ENCODE measurements at regions not wholly inside any gene's neighbourhood (a gene's known extent, or its start where the extent isn't known, plus 50 kb on each side); places are given as distances from the start of the nearest gene placed in this dataset.

DNA sequence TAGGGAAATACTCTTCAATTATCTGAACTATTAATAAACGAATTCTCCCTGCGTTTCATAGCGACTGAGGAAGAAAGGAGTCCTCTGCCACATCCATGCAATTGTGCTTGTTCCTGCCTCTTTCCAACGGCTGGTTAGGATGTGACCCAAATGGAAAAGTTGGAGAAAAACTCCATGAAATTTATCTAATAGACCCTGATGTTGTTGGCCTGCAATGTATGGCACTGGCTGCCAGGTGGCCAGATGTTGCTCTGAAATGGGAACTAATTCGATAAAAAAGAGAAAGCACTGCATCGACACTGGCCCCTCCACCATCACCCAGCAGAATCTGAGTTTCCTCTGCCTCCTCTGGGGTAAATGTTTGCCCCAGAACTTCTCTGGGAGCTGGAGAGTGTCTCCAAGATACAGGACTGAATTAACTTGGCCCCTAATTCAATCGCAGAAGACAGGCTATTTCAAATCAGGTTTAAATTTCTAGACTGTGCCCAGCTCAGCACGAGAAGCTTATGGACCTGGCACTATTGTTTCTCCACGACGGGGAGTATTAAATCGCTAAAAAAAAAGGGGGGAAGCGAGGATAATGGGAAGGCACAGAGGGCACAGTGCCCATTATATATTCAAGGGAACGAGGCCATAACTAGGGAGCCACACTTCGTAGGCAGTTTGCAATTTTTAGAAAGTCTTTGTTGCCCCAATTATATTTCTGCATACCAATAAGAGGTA, 103.9 kb downstream of the ZIC5 start:
- TF ChIP-seq, protein P1, sequence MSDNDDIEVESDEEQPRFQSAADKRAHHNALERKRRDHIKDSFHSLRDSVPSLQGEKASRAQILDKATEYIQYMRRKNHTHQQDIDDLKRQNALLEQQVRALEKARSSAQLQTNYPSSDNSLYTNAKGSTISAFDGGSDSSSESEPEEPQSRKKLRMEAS (IDR thresholded peaks at IDR 0.05; ENCODE audit: low read depth, low read length) = no peak
- TF ChIP-seq, protein P2, sequence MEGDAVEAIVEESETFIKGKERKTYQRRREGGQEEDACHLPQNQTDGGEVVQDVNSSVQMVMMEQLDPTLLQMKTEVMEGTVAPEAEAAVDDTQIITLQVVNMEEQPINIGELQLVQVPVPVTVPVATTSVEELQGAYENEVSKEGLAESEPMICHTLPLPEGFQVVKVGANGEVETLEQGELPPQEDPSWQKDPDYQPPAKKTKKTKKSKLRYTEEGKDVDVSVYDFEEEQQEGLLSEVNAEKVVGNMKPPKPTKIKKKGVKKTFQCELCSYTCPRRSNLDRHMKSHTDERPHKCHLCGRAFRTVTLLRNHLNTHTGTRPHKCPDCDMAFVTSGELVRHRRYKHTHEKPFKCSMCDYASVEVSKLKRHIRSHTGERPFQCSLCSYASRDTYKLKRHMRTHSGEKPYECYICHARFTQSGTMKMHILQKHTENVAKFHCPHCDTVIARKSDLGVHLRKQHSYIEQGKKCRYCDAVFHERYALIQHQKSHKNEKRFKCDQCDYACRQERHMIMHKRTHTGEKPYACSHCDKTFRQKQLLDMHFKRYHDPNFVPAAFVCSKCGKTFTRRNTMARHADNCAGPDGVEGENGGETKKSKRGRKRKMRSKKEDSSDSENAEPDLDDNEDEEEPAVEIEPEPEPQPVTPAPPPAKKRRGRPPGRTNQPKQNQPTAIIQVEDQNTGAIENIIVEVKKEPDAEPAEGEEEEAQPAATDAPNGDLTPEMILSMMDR (IDR thresholded peaks at IDR 0.05; ENCODE audit: low read depth, low read length) = no peak
- no peak for TF ChIP-seq POLR2A (IDR thresholded peaks at IDR 0.05; ENCODE audit: extremely low read depth, insufficient read length)
- no peak for TF ChIP-seq MYC (IDR thresholded peaks at IDR 0.05; ENCODE audit: low read depth, low read length)
